DMS 273 treated with DMSO at 0.1 percent for 48 hours (cell line): ENCODE measurements at regions not wholly inside any gene's neighbourhood (a gene's known extent, or its start where the extent isn't known, plus 50 kb on each side); places are given as distances from the start of the nearest gene placed in this dataset.

ENCODE experiments used
- DNase-seq: peaks from one replicate; lab custom pipeline; 2025; lab: John Stamatoyannopoulos, UW

GRCh38 chr4:111717921-111718320 is 427.3 kb upstream of the FAM241A start:
- no peak for DNase-seq

GRCh38 chr4:111718763-111719559 is 426.3 kb upstream of the FAM241A start:
- DNase-seq: no peak

- DNase-seq: no peak
These were observed 424.4 kb upstream of the FAM241A start for GRCh38 chr4:111720866-111721265.

- no peak for DNase-seq
These were observed 423.0 kb upstream of the FAM241A start for GRCh38 chr4:111722213-111722720.

- DNase-seq: no peak
These were observed 408.7 kb upstream of the FAM241A start for GRCh38 chr4:111736516-111736915.

GRCh38 chr4:111744847-111745246 is 400.4 kb upstream of the FAM241A start:
- no peak for DNase-seq

- no peak for DNase-seq
These were observed 397.1 kb upstream of the FAM241A start for GRCh38 chr4:111748157-111748556.

GRCh38 chr4:111754003-111754402 is 391.3 kb upstream of the FAM241A start:
- DNase-seq: no peak

- no peak for DNase-seq
These were observed 389.7 kb upstream of the FAM241A start for GRCh38 chr4:111755571-111755970.

GRCh38 chr4:111761531-111761930 is 383.7 kb upstream of the FAM241A start:
- DNase-seq: no peak

GRCh38 chr4:111770514-111770913 is 374.7 kb upstream of the FAM241A start:
- DNase-seq: no peak

GRCh38 chr4:111773858-111774257 is 371.4 kb upstream of the FAM241A start:
- no peak for DNase-seq

- DNase-seq: no peak
These were observed 369.5 kb upstream of the FAM241A start for GRCh38 chr4:111775556-111776297.

- no peak for DNase-seq
These were observed 368.7 kb upstream of the FAM241A start for GRCh38 chr4:111776561-111776960.

- no peak for DNase-seq
These were observed 366.7 kb upstream of the FAM241A start for GRCh38 chr4:111778543-111778942.

GRCh38 chr4:111780965-111781364 is 364.3 kb upstream of the FAM241A start:
- no peak for DNase-seq

- DNase-seq: no peak
These were observed 363.6 kb upstream of the FAM241A start for GRCh38 chr4:111781611-111782010.

GRCh38 chr4:111788099-111788498 is 357.2 kb upstream of the FAM241A start:
- DNase-seq: no peak

- no peak for DNase-seq
These were observed 355.2 kb upstream of the FAM241A start for GRCh38 chr4:111789901-111790640.

GRCh38 chr4:111792632-111793031 is 352.6 kb upstream of the FAM241A start:
- no peak for DNase-seq

GRCh38 chr4:111793433-111794091 is 351.7 kb upstream of the FAM241A start:
- no peak for DNase-seq
